Adipocyte (in vitro differentiated cells): ENCODE measurements at regions not wholly inside any gene's neighbourhood (a gene's known extent, or its start where the extent isn't known, plus 50 kb on each side); places are given as distances from the start of the nearest gene placed in this dataset.
"Not testable (repeated sequence)": the region's sequence is repeated elsewhere in the genome, so short reads cannot be mapped to it uniquely, and the experiment has no call there.

Experiments
- DNase-seq: peaks from one replicate; pipeline ENCODE4 v3.0.0-alpha.2; 2015; ENCODE audit warnings: low read depth
- H3K27me3 ChIP-seq: replicated peaks from 2 replicates; pipeline ENCODE4 v1.7.0; 2013; ENCODE audit warnings: mild to moderate bottlenecking, low read length, moderate library complexity; ENCODE audit not compliant: control insufficient read depth, insufficient read depth
- H3K36me3 ChIP-seq: 2 replicates; pipeline ENCODE4 v1.7.0; 2013; ENCODE audit warnings: low read length, mild to moderate bottlenecking, moderate library complexity; ENCODE audit not compliant: control insufficient read depth, insufficient read depth, severe bottlenecking
- H3K4me1 ChIP-seq: 2 replicates; pipeline ENCODE4 v1.7.0; 2013; ENCODE audit warnings: mild to moderate bottlenecking, low read length, moderate library complexity; ENCODE audit not compliant: control insufficient read depth, insufficient read depth
- H3K4me3 ChIP-seq: 2 replicates; pipeline ENCODE4 v1.7.0; 2013; ENCODE audit warnings: mild to moderate bottlenecking, low read length, moderate library complexity
- H3K9ac ChIP-seq: 2 replicates; pipeline ENCODE4 v1.7.0; 2013; ENCODE audit warnings: mild to moderate bottlenecking, low read length, moderate library complexity
- H3K9me3 ChIP-seq: 2 replicates; pipeline ENCODE4 v1.7.0; 2013; ENCODE audit warnings: mild to moderate bottlenecking, low read length, moderate library complexity; ENCODE audit not compliant: control insufficient read depth

GRCh38 chr7:68715907-68716306, 882.4 kb upstream of the AUTS2 start:
- Histone ChIP-seq H3K9ac (no peak overlapping the region), H3K4me1 (no peaks in the 10 kb centered on the region), H3K36me3 (no peaks in the 10 kb centered on the region), H3K9me3 (peaks cover 4% of the 10 kb centered on the region), H3K4me3 (no peak overlapping the region), H3K27me3 (peaks cover 15% of the 10 kb centered on the region)
- no peak for DNase-seq

GRCh38 chr7:68717176-68717575, 881.1 kb upstream of the AUTS2 start:
- no peaks in the 10 kb centered on the region for H3K36me3 ChIP-seq
- H3K27me3 ChIP-seq, result peaks cover 15% of the 10 kb centered on the region
- H3K4me1 ChIP-seq, result peaks cover 5% of the 10 kb centered on the region
- no peak for DNase-seq
- H3K9me3 ChIP-seq, result peaks cover 4% of the 10 kb centered on the region
- H3K9ac ChIP-seq, result no peak overlapping the region
- H3K4me3 ChIP-seq, result no peak overlapping the region

DNA sequence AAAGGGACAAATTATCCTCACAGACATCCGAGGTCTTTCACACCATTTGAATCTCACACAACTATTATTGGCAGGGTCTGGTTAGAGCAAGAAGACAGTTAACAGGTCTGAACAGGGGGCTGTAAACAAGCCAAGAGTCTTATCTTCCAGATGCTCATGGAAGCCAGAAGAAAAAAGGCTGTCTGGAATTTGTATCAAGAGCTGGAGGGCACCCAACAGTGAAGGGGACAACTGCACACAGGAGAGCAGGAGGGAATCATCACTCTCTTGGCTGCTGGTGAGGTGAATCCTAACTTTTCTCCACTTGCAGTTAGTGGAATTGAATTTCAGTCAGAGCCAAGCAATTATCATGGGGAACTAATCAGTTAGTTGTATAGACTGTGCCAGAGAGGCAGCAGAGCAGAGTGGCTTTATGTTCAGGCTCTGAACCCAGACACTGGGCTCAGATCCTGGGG, 880.2 kb upstream of the AUTS2 start:
- no peak for DNase-seq
- no peaks in the 10 kb centered on the region for H3K36me3 ChIP-seq
- H3K27me3 ChIP-seq, result peaks cover 15% of the 10 kb centered on the region
- H3K4me1 ChIP-seq, result peaks cover 5% of the 10 kb centered on the region
- no peak overlapping the region for H3K9ac ChIP-seq
- H3K4me3 ChIP-seq, result no peak overlapping the region
- peaks cover 4% of the 10 kb centered on the region for H3K9me3 ChIP-seq

DNA sequence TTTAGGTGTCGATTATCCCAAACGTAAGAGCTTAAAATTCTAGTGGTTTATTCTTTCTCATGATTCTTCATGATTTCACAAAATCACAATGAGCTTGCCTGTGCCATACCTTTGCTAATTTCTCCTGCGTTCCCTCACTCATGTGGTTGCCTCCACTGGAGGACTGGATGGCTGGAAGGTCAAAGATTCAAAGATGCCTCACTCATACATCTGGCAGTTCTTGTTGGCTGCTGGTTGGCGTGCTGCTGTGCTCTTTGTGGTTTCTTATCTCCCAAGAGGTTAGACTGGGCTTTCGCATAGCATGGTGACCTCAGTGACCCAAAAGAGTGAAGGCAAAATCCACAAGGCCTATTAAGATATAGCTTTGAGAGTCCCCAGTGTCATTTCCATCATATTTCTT, 877.6 kb upstream of the AUTS2 start:
- no peak overlapping the region for H3K4me3 ChIP-seq
- H3K4me1 ChIP-seq, result peaks cover 5% of the 10 kb centered on the region
- peaks cover 9% of the 10 kb centered on the region for H3K27me3 ChIP-seq
- no peak for DNase-seq
- no peaks in the 10 kb centered on the region for H3K36me3 ChIP-seq
- H3K9me3 ChIP-seq, result no peaks in the 10 kb centered on the region
- H3K9ac ChIP-seq, result no peak overlapping the region

- Histone ChIP-seq H3K4me1 (peaks cover 10% of the 10 kb centered on the region), H3K4me3 (no peak overlapping the region), H3K36me3 (no peaks in the 10 kb centered on the region), H3K9me3 (no peaks in the 10 kb centered on the region), H3K27me3 (peaks cover 5% of the 10 kb centered on the region), H3K9ac (no peak overlapping the region)
- no peak for DNase-seq
Measured at GRCh38 chr7:68722044-68722443, 876.2 kb upstream of the AUTS2 start.

DNA sequence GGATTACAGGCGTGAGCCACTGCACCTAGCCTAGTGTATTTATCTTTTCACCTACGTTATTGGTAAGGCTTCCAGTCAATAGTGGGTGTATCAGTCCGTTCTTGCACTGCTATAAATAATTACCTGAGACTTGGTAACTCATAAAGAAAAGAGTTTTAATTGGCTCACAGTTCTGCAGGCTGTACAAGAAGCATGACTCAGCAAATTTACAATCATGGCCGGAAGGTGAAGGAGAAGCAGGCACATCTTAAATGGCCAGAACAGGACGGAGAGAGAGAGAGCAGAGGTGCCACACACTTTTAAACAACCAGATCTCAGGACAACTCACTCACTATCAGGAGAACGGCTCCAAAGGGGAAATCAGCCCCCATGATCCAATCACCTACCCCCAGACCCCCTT, 873.3 kb upstream of the AUTS2 start:
- no peak for DNase-seq
- H3K4me1 ChIP-seq, result peaks cover 13% of the 10 kb centered on the region
- peaks cover 7% of the 10 kb centered on the region for H3K27me3 ChIP-seq
- H3K36me3 ChIP-seq, result no peaks in the 10 kb centered on the region
- H3K4me3 ChIP-seq, result no peak overlapping the region
- no peak overlapping the region for H3K9ac ChIP-seq
- H3K9me3 ChIP-seq, result no peaks in the 10 kb centered on the region

GRCh38 chr7:68725843-68726785, 872.2 kb upstream of the AUTS2 start:
- no peak for DNase-seq
- Histone ChIP-seq H3K27me3 (peaks cover 7% of the 10 kb centered on the region), H3K9ac (no peak overlapping the region), H3K4me1 (peaks cover 13% of the 10 kb centered on the region), H3K36me3 (no peaks in the 10 kb centered on the region), H3K4me3 (no peak overlapping the region), H3K9me3 (no peaks in the 10 kb centered on the region)

DNA sequence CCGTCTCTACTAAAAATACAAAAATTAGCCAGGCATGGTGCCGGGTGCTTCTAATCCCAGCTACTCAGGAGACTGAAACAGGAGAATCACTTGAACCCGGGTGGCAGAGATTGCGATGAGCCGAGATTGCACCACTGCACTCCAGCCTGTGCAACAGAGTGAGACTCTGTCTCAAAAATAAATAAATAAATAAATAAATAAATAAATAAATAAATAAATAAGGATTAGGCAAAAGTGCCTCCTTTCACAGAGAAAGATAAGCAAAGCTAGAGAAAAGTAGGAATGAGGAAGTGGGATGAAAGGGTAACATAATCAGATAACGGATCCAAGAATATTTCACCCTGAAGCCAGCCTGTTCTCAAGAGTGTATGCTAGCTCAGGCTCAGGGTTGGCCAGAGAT, 869.6 kb upstream of the AUTS2 start:
- DNase-seq, H3K9ac ChIP-seq, H3K4me3 ChIP-seq, H3K9me3 ChIP-seq, H3K27me3 ChIP-seq, H3K36me3 ChIP-seq: not testable (repeated sequence)
- H3K4me1 ChIP-seq, result peaks cover 21% of the 10 kb centered on the region

DNA sequence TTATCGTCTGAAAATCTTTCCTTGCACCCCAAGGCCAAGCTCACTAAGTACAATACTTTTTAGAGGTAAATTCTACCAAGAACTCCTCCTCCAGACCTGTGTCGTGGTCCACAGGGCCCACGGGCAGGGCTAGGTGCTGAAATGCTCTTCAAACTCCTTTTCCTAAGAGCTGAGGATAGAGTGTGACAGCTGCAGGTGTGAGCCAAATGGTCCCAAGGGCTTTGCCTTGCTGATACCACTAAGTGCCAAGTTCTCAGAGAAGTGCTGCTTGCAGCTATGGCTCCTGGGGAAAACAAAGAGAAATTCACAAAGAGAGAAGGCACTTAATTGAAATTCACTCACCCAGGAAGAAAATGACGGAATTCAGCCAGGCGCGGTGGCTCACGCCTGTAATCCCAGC, 868.9 kb upstream of the AUTS2 start:
- DNase-seq, result no peak
- Histone ChIP-seq H3K9me3 (no peaks in the 10 kb centered on the region), H3K9ac (no peak overlapping the region), H3K4me3 (no peak overlapping the region), H3K27me3 (peaks cover 7% of the 10 kb centered on the region), H3K4me1 (peaks cover 23% of the 10 kb centered on the region), H3K36me3 (no peaks in the 10 kb centered on the region)

DNA sequence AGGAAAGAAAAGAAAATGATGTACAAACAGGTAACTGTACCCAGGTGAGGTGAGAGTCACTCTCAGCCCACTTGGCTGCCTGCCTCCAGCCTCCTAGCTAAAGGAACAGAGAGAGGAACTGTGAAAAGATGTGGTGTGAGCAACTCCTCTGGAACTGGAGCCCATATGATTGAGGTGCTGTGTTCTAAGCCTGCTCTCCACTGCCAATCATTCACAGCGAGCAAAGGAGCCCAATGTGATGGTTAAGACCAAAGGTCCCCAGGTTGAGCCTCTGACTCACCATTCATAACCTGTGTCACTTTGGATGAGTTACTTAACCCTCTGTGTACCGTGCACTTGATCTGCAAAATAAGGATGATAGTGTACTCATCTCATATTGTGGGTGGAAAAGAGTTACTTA, 868.1 kb upstream of the AUTS2 start:
- Histone ChIP-seq H3K9ac (no peak overlapping the region), H3K36me3 (no peaks in the 10 kb centered on the region), H3K4me1 (peaks cover 23% of the 10 kb centered on the region), H3K4me3 (no peak overlapping the region), H3K27me3 (peaks cover 7% of the 10 kb centered on the region), H3K9me3 (no peaks in the 10 kb centered on the region)
- DNase-seq, result no peak

GRCh38 chr7:68730964-68731363, 867.3 kb upstream of the AUTS2 start:
- DNase-seq, result no peak
- Histone ChIP-seq H3K27me3 (peaks cover 7% of the 10 kb centered on the region), H3K4me1 (peaks cover 23% of the 10 kb centered on the region), H3K9ac (no peak overlapping the region), H3K36me3 (no peaks in the 10 kb centered on the region), H3K4me3 (no peak overlapping the region), H3K9me3 (no peaks in the 10 kb centered on the region)
